ENCODE measurements at regions not wholly inside any gene's neighbourhood (a gene's known extent, or its start where the extent isn't known, plus 50 kb on each side); places are given as distances from the start of the nearest gene placed in this dataset.
A peak's percentile ranks its signal among the peaks of the same experiment; 100 is the strongest.

GRCh38 chr3:177333533-177334520 lies 136.5 kb upstream of the TBL1XR1 start:
- peaks cover 51% of the 10 kb centered on the region for H3K4me1 ChIP-seq
- no peaks in the 10 kb centered on the region for H3K27me3 ChIP-seq (ENCODE audit: insufficient read depth in 3 of 3, low read length in 2 of 3)
- peak overlapping the region; percentile 78 for H3K27ac ChIP-seq
- intact Hi-C loops (cut with DNase I) = loop anchor here in 1 of 2 donors (10.0 kb wide), 1 partner anchor 391 kb away; no protein-coding TSS in a partner anchor
- ATAC-seq (peak; percentile 79 to 86 (median 82)), DNase-seq (peak; percentile 30 to 58)
- 15 to 27% (median 24%) methylated on average over 7 of the region's 7 CpGs for WGBS, 3 donors
- H3K9me3 ChIP-seq = no peaks in the 10 kb centered on the region
- H3K4me3 ChIP-seq = no peak overlapping the region
- TF ChIP-seq CTCF (IDR thresholded peaks at IDR 0.05) = no peak
- H3K36me3 ChIP-seq (ENCODE audit: insufficient read depth in 1 of 2, low read depth in 1 of 2) = no peaks in the 10 kb centered on the region

GRCh38 chr3:177334803-177335202 lies 137.5 kb upstream of the TBL1XR1 start:
- peak overlapping the region; percentile 78 for H3K27ac ChIP-seq
- 87 to 94% (median 92%) methylated on average over 5 of the region's 5 CpGs for WGBS, 3 donors

GRCh38 chr3:177335728-177336127 lies 138.4 kb upstream of the TBL1XR1 start:
- ATAC-seq (peak; percentile 78 to 80 (median 79)), DNase-seq (no peak)
- Histone ChIP-seq H3K9me3 (no peaks in the 10 kb centered on the region), H3K4me1 (peaks cover 51% of the 10 kb centered on the region), H3K36me3 (ENCODE audit: insufficient read depth in 1 of 2, low read depth in 1 of 2) (no peaks in the 10 kb centered on the region), H3K27ac (peak overlapping the region; percentile 78), H3K4me3 (no peak overlapping the region), H3K27me3 (ENCODE audit: insufficient read depth in 3 of 3, low read length in 2 of 3) (no peaks in the 10 kb centered on the region)
- TF ChIP-seq CTCF (IDR thresholded peaks at IDR 0.05) = no peak
- WGBS, 3 donors = 46 to 48% (median 46%) methylated on average over 3 of the region's 3 CpGs
- intact Hi-C loops (cut with DNase I) = loop anchor here in 1 of 2 donors (10.0 kb wide), 1 partner anchor 389 kb away; no protein-coding TSS in a partner anchor

More at GRCh38 chr3:177334803-177335202, 137.5 kb upstream of the TBL1XR1 start:
- Histone ChIP-seq H3K9me3 (no peaks in the 10 kb centered on the region), H3K36me3 (ENCODE audit: insufficient read depth in 1 of 2, low read depth in 1 of 2) (no peaks in the 10 kb centered on the region), H3K4me3 (no peak overlapping the region), H3K4me1 (peaks cover 51% of the 10 kb centered on the region), H3K27me3 (ENCODE audit: insufficient read depth in 3 of 3, low read length in 2 of 3) (no peaks in the 10 kb centered on the region)
- DNase-seq (no peak), ATAC-seq (no peak)
- intact Hi-C loops (cut with DNase I) = loop anchor here in 1 of 2 donors (10.0 kb wide), 1 partner anchor 390 kb away; no protein-coding TSS in a partner anchor
- no peak for TF ChIP-seq CTCF (IDR thresholded peaks at IDR 0.05)

- Histone ChIP-seq H3K27ac (no peak overlapping the region), H3K4me1 (peaks cover 51% of the 10 kb centered on the region), H3K27me3 (ENCODE audit: insufficient read depth in 3 of 3, low read length in 2 of 3) (no peaks in the 10 kb centered on the region), H3K36me3 (ENCODE audit: insufficient read depth in 1 of 2, low read depth in 1 of 2) (no peaks in the 10 kb centered on the region), H3K9me3 (no peaks in the 10 kb centered on the region), H3K4me3 (no peak overlapping the region)
- no peak for DNase-seq
- intact Hi-C loops (cut with DNase I) = loop anchor here in 1 of 2 donors (10.0 kb wide), 1 partner anchor 388 kb away; no protein-coding TSS in a partner anchor
- no peak for TF ChIP-seq CTCF (IDR thresholded peaks at IDR 0.05)
- 80 to 85% (median 82%) methylated on average over 5 of the region's 5 CpGs for WGBS, 3 donors
- no peak for ATAC-seq
Measured at GRCh38 chr3:177336873-177337450, 139.7 kb upstream of the TBL1XR1 start.
